DND-41 (cell line): ENCODE measurements at regions not wholly inside any gene's neighbourhood (a gene's known extent, or its start where the extent isn't known, plus 50 kb on each side); places are given as distances from the start of the nearest gene placed in this dataset.

Experiments used
- ATAC-seq: fragments of 200-7000 bp; cut with Tn5 transposase; 3 replicates; pipeline ENCODE4 v1.9.1; 2021; ENCODE audit warnings: low read depth; ENCODE audit not compliant: insufficient read depth
- DNase-seq: peaks from one replicate; pipeline ENCODE4 v3.0.0-alpha.2; 2020
- H2AFZ ChIP-seq: 2 replicates; pipeline ENCODE4 v1.6.0; 2012; ENCODE audit warnings: low read depth, low read length
- H3K27ac ChIP-seq: 2 replicates; pipeline ENCODE4 v1.5.1; 2012; ENCODE audit warnings: low read length, inconsistent platforms
- H3K27me3 ChIP-seq: fragments of 200-600 bp; sonication (generic); 2 replicates; pipeline ENCODE4 v1.6.0; 2012; ENCODE audit warnings: low read length, mild to moderate bottlenecking, inconsistent platforms; ENCODE audit not compliant: insufficient read depth, poor library complexity
- H3K36me3 ChIP-seq: 2 replicates; pipeline ENCODE4 v1.5.1; 2012; ENCODE audit warnings: low read length, inconsistent platforms; ENCODE audit not compliant: insufficient read depth
- H3K4me1 ChIP-seq: 2 replicates; pipeline ENCODE4 v1.5.1; 2012; ENCODE audit warnings: mild to moderate bottlenecking, low read length; ENCODE audit not compliant: insufficient read depth
- H3K4me2 ChIP-seq: 2 replicates; pipeline ENCODE4 v1.6.0; 2012; ENCODE audit warnings: mild to moderate bottlenecking, moderate library complexity, low read length, inconsistent platforms; ENCODE audit not compliant: insufficient read depth
- H3K4me3 ChIP-seq, 2 experiments: fragments of 200-600 bp in 1 of 2; shearing (Covaris generic) in 1 of 2; 2 replicates each; pipeline ENCODE4 v1.5.1; 2012 to 2016; ENCODE audit warnings: inconsistent platforms in 2 of 2, low read length in 2 of 2, mild to moderate bottlenecking in 2 of 2, low read depth in 1 of 2, moderate library complexity in 1 of 2
- H3K79me2 ChIP-seq: 2 replicates; pipeline ENCODE4 v1.6.0; 2012; ENCODE audit warnings: low read length, inconsistent platforms; ENCODE audit not compliant: insufficient read depth
- H3K9ac ChIP-seq: 2 replicates; pipeline ENCODE4 v1.6.0; 2012; ENCODE audit warnings: low read depth, mild to moderate bottlenecking, inconsistent platforms, low read length, moderate library complexity
- H3K9me3 ChIP-seq: 2 replicates; pipeline ENCODE4 v1.5.1; 2012; ENCODE audit warnings: low read length, moderate library complexity, mild to moderate bottlenecking, inconsistent platforms; ENCODE audit not compliant: insufficient read depth, severe bottlenecking
- H4K20me1 ChIP-seq: 2 replicates; pipeline ENCODE4 v1.6.0; 2012; ENCODE audit warnings: low read length; ENCODE audit not compliant: insufficient read depth
- CTCF ChIP-seq: IDR thresholded peaks from 2 replicates; pipeline ENCODE4 v1.5.1; 2012; ENCODE audit warnings: borderline replicate concordance, low read length, moderate library complexity, mild to moderate bottlenecking; ENCODE audit not compliant: poor library complexity, severe bottlenecking; ENCODE audit errors: extremely low read depth
- EZH2 ChIP-seq: IDR thresholded peaks from 3 replicates; pipeline ENCODE4 v1.6.1; 2012; ENCODE audit warnings: borderline replicate concordance, low read depth, mild to moderate bottlenecking, moderate library complexity, low read length, inconsistent platforms; ENCODE audit not compliant: severe bottlenecking

GRCh38 chr20:4069751-4070150, 54.4 kb upstream of the RNF24 start:
- TF ChIP-seq EZH2 (no peak), CTCF (no peak)
- no peaks in the 10 kb centered on the region for H3K9me3 ChIP-seq
- no peaks in the 10 kb centered on the region for H3K36me3 ChIP-seq
- H2AFZ ChIP-seq: no peak overlapping the region
- H3K27ac ChIP-seq: no peak overlapping the region
- no peaks in the 10 kb centered on the region for H3K79me2 ChIP-seq
- DNase-seq (no peak), ATAC-seq (no peak)
- H3K27me3 ChIP-seq: no peaks in the 10 kb centered on the region
- H3K4me1 ChIP-seq: peaks cover 22% of the 10 kb centered on the region
- no peak overlapping the region for H3K9ac ChIP-seq
- H4K20me1 ChIP-seq: no peaks in the 10 kb centered on the region
- no peak overlapping the region for H3K4me3 ChIP-seq
- no peak overlapping the region for H3K4me2 ChIP-seq

- DNase-seq: no peak
- no peak for ATAC-seq
- H3K36me3 ChIP-seq: no peaks in the 10 kb centered on the region
- H3K27me3 ChIP-seq: no peaks in the 10 kb centered on the region
- no peak overlapping the region for H3K9ac ChIP-seq
- peaks cover 27% of the 10 kb centered on the region for H3K4me1 ChIP-seq
- H3K4me2 ChIP-seq: no peak overlapping the region
- 0 out of 2 replicates have a peak overlapping the region, but pooled peaks have one; percentile 11 for H3K27ac ChIP-seq
- no peaks in the 10 kb centered on the region for H3K9me3 ChIP-seq
- H3K4me3 ChIP-seq: no peak overlapping the region
- no peaks in the 10 kb centered on the region for H3K79me2 ChIP-seq
- TF ChIP-seq CTCF (no peak), EZH2 (no peak)
- H4K20me1 ChIP-seq: no peaks in the 10 kb centered on the region
- H2AFZ ChIP-seq: peak overlapping the region; percentile 6; the same call in 1 of the 2 replicates
Measured at GRCh38 chr20:4068708-4069107, 53.4 kb upstream of the RNF24 start.

GRCh38 chr20:4067600-4068261, 52.4 kb upstream of the RNF24 start:
- no peak overlapping the region for H3K27ac ChIP-seq
- H3K4me2 ChIP-seq: no peak overlapping the region
- no peaks in the 10 kb centered on the region for H3K27me3 ChIP-seq
- no peak for TF ChIP-seq CTCF
- no peak for TF ChIP-seq EZH2
- H3K9ac ChIP-seq: no peak overlapping the region
- H3K4me3 ChIP-seq: no peak overlapping the region
- no peak overlapping the region for H2AFZ ChIP-seq
- DNase-seq: no peak
- ATAC-seq: no peak
- no peaks in the 10 kb centered on the region for H3K36me3 ChIP-seq
- H3K4me1 ChIP-seq: peaks cover 27% of the 10 kb centered on the region
- no peaks in the 10 kb centered on the region for H3K9me3 ChIP-seq
- H4K20me1 ChIP-seq: no peaks in the 10 kb centered on the region
- H3K79me2 ChIP-seq: no peaks in the 10 kb centered on the region

- Histone ChIP-seq H3K9ac (no peak overlapping the region), H2AFZ (no peak overlapping the region), H3K36me3 (no peaks in the 10 kb centered on the region), H3K27me3 (no peaks in the 10 kb centered on the region), H3K9me3 (no peaks in the 10 kb centered on the region), H3K4me3 (no peak overlapping the region), H3K27ac (peak overlapping the region; percentile 56; the same call in 1 of the 2 replicates), H3K4me1 (peaks cover 27% of the 10 kb centered on the region), H3K79me2 (no peaks in the 10 kb centered on the region), H3K4me2 (no peak overlapping the region), H4K20me1 (no peaks in the 10 kb centered on the region)
- ATAC-seq: peak; percentile 41; the same call in 1 of the 3 replicates
- TF ChIP-seq EZH2 (no peak), CTCF (no peak)
- no peak for DNase-seq
Measured at GRCh38 chr20:4066551-4066950, 51.2 kb upstream of the RNF24 start.
